SK-N-SH (cell line): ENCODE measurements at regions not wholly inside any gene's neighbourhood (a gene's known extent, or its start where the extent isn't known, plus 50 kb on each side); places are given as distances from the start of the nearest gene placed in this dataset.

Experiments
- CTCF ChIA-PET: fragments of 300-600, 350-600 bp; formaldehyde crosslinking; extraction: SDS; loops from one replicate; lab custom pipeline; 2021; lab: Yijun Ruan, JAX
- POLR2A ChIA-PET: fragments of 350-600 bp; sonication (Branson Sonifier 250); formaldehyde crosslinking; extraction: SDS; loops from one replicate; lab custom pipeline; 2020; ENCODE audit warnings: antibody characterized with exemption, inconsistent platforms; lab: Yijun Ruan, JAX
- DNase-seq: peaks from one replicate; pipeline ENCODE4 v3.0.0; 2012
- H2AFZ ChIP-seq: fragments of 200-600 bp; sonication (generic); 2 replicates; pipeline ENCODE4 v1.8.1; 2016; ENCODE audit warnings: antibody characterized with exemption, mild to moderate bottlenecking, low read depth
- H3F3A ChIP-seq: fragments of 200-600 bp; sonication (generic); replicated peaks from 2 replicates; pipeline ENCODE3; 2016; ENCODE audit warnings: antibody characterized with exemption, mild to moderate bottlenecking; ENCODE audit not compliant: insufficient read depth
- H3K27ac ChIP-seq, 2 experiments: fragments of 200-500 bp in 1 of 2; fragments of 200-600 bp in 1 of 2; sonication (Bioruptor generic) in 1 of 2; sonication (generic), shearing (Covaris generic) in 1 of 2; 2 replicates each; pipeline versions ENCODE4 v1.5.1 to v1.6.1; 2014 to 2016; ENCODE audit warnings: low read depth in 2 of 2, inconsistent platforms in 1 of 2, low read length in 1 of 2, mild to moderate bottlenecking in 1 of 2, mixed read lengths in 1 of 2
- H3K27me3 ChIP-seq: fragments of 200-600 bp; sonication (generic), shearing (Covaris generic); 2 replicates; pipeline ENCODE4 v1.6.1; 2016; ENCODE audit warnings: mixed run types; ENCODE audit not compliant: insufficient read depth
- H3K36me3 ChIP-seq, 2 experiments: fragments of 200-500 bp in 1 of 2; fragments of 200-600 bp in 1 of 2; sonication (Bioruptor generic) in 1 of 2; sonication (generic) in 1 of 2; replicated peaks in 1 of 2; 2 replicates each; pipeline versions ENCODE3 to v1.5.1; 2014 to 2016; ENCODE audit warnings: low read length in 1 of 2, mild to moderate bottlenecking in 1 of 2; ENCODE audit not compliant: insufficient read depth in 2 of 2, control insufficient read depth in 1 of 2
- H3K4me1 ChIP-seq, 2 experiments: fragments of 200-500 bp in 1 of 2; fragments of 200-600 bp in 1 of 2; sonication (Bioruptor generic) in 1 of 2; sonication (generic), shearing (Covaris generic) in 1 of 2; 2 replicates each; pipeline versions ENCODE4 v1.5.1 to v1.6.1; 2014 to 2016; ENCODE audit warnings: low read depth in 1 of 2, low read length in 1 of 2, mixed run types in 1 of 2; ENCODE audit not compliant: insufficient read depth in 2 of 2, control insufficient read depth in 1 of 2
- H3K4me2 ChIP-seq: fragments of 200-600 bp; sonication (generic), shearing (Covaris generic); 2 replicates; pipeline ENCODE4 v1.6.1; 2017; ENCODE audit warnings: mixed run types
- H3K4me3 ChIP-seq, 2 experiments: fragments of 200-500 bp in 1 of 2; fragments of 200-600 bp in 1 of 2; sonication (Bioruptor generic) in 1 of 2; sonication (generic), shearing (Covaris generic) in 1 of 2; 2 replicates each; pipeline versions ENCODE4 v1.5.1 to v1.8.1; 2014 to 2016; ENCODE audit warnings: low read depth in 2 of 2, inconsistent platforms in 1 of 2, low read length in 1 of 2, mild to moderate bottlenecking in 1 of 2, mixed read lengths in 1 of 2, moderate library complexity in 1 of 2
- H3K79me2 ChIP-seq: fragments of 200-600 bp; sonication (generic); 2 replicates; pipeline ENCODE4 v1.8.1; 2017; ENCODE audit warnings: mild to moderate bottlenecking; ENCODE audit not compliant: insufficient read depth
- H3K9ac ChIP-seq: fragments of 200-600 bp; sonication (generic); 2 replicates; pipeline ENCODE4 v1.6.1; 2017; ENCODE audit warnings: mixed run types
- H3K9me2 ChIP-seq: fragments of 200-600 bp; sonication (generic); 2 replicates; pipeline ENCODE4 v1.6.1; 2017; ENCODE audit warnings: mixed run types
- H3K9me3 ChIP-seq: fragments of 200-600 bp; sonication (generic); 2 replicates; pipeline ENCODE4 v1.6.1; 2017; ENCODE audit warnings: mixed run types, mild to moderate bottlenecking, moderate library complexity
- H4K20me1 ChIP-seq: fragments of 200-600 bp; sonication (generic); 2 replicates; pipeline ENCODE4 v1.6.1; 2017; ENCODE audit warnings: mild to moderate bottlenecking, mixed run types; ENCODE audit not compliant: insufficient read depth
- EP300 ChIP-seq, 2 experiments: IDR thresholded peaks; 2 replicates each; pipeline versions ENCODE4 v1.4.0 to v1.6.1; 2012; ENCODE audit warnings: borderline replicate concordance in 1 of 2, low read depth in 1 of 2, low read length in 1 of 2
- FOXJ3 ChIP-seq: sonication (generic); formaldehyde crosslinking; IDR thresholded peaks from 2 replicates; pipeline ENCODE4 v1.5.1; 2020; ENCODE audit warnings: mild to moderate bottlenecking, missing genetic modification reagents
- FOXM1 ChIP-seq: IDR thresholded peaks from 2 replicates; pipeline ENCODE4 v1.4.0; 2012; ENCODE audit warnings: low read depth, mild to moderate bottlenecking
- GABPA ChIP-seq: IDR thresholded peaks from 2 replicates; pipeline ENCODE4 v1.4.0; 2012; ENCODE audit warnings: low read depth, mild to moderate bottlenecking
- GATA2 ChIP-seq: sonication (generic); formaldehyde crosslinking; IDR thresholded peaks from 2 replicates; pipeline ENCODE4 v1.5.0; 2020; ENCODE audit warnings: mild to moderate bottlenecking, missing genetic modification reagents
- MEF2A ChIP-seq: IDR thresholded peaks from 2 replicates; pipeline ENCODE4 v1.4.0; 2012; ENCODE audit warnings: low read depth, borderline replicate concordance
- MXI1 ChIP-seq: IDR thresholded peaks from 2 replicates; pipeline ENCODE4 v1.6.1; 2012; ENCODE audit warnings: mild to moderate bottlenecking, low read depth, low read length, improper control_type of control experiment
- NRF1 ChIP-seq: IDR thresholded peaks from 2 replicates; pipeline ENCODE4 v1.6.1; 2012; ENCODE audit warnings: low read depth, mild to moderate bottlenecking, low read length
- PBX3 ChIP-seq: IDR thresholded peaks from 2 replicates; pipeline ENCODE4; 2012
- RAD21 ChIP-seq: IDR thresholded peaks from 2 replicates; pipeline ENCODE4 v1.6.1; 2012; ENCODE audit warnings: mild to moderate bottlenecking, low read length
- RCOR1 ChIP-seq: fragments of 150-350 bp; IDR thresholded peaks from 2 replicates; pipeline ENCODE4 v1.6.1; 2017; ENCODE audit warnings: antibody characterized with exemption, low read length
- REST ChIP-seq: IDR thresholded peaks from 2 replicates; pipeline ENCODE4 v1.6.1; 2012; ENCODE audit warnings: mild to moderate bottlenecking, low read depth, low read length, moderate library complexity
- RFX5 ChIP-seq: IDR thresholded peaks from 2 replicates; pipeline ENCODE4 v1.6.1; 2012; ENCODE audit warnings: mild to moderate bottlenecking, improper control_type of control experiment, low read length
- TAF1 ChIP-seq: IDR thresholded peaks from 2 replicates; pipeline ENCODE4 v1.6.1; 2012; ENCODE audit warnings: low read depth, mild to moderate bottlenecking, low read length, moderate library complexity, borderline replicate concordance
- YY1 ChIP-seq: IDR thresholded peaks from 2 replicates; pipeline ENCODE4 v1.4.0; 2012; ENCODE audit warnings: low read depth, mild to moderate bottlenecking
- ZBTB33 ChIP-seq: IDR thresholded peaks from 2 replicates; pipeline ENCODE4 v1.4.0; 2012; ENCODE audit warnings: low read depth, borderline replicate concordance
- WGBS: methylation state at CpG from one replicate; pipeline ENCODE4 v1.1.6; 2017; ENCODE audit warnings: low lambda C conversion rate; 5-methylcytosine and 5-hydroxymethylcytosine counted together

- TF ChIP-seq PBX3 (no peak), YY1 (no peak), GABPA (no peak), RFX5 (no peak), RAD21 (no peak), NRF1 (no peak)
- TF ChIP-seq, all 33 proteins: peak for 0
These were observed 188.1 kb downstream of the SLITRK5 start (continued) for GRCh38 chr13:87859261-87859660.

GRCh38 chr13:87867426-87867825 is 196.3 kb downstream of the SLITRK5 start:
- no peak for DNase-seq
- Histone ChIP-seq H3K79me2 (no peaks in the 10 kb centered on the region), H3K27ac (no peak overlapping the region), H3K9me2 (no peaks in the 10 kb centered on the region), H3K4me2 (no peak overlapping the region; the same call in 1 of the 2 replicates), H3K9ac (no peak overlapping the region), H3K27me3 (no peaks in the 10 kb centered on the region), H3K4me1 (no peaks in the 10 kb centered on the region; a peak in 1 of 4 replicates), H2AFZ (no peak overlapping the region), H3K4me3 (no peak overlapping the region), H4K20me1 (no peaks in the 10 kb centered on the region), H3F3A (no peaks in the 10 kb centered on the region), H3K36me3 (no peaks in the 10 kb centered on the region), H3K9me3 (no peaks in the 10 kb centered on the region)
- WGBS = 54% methylated on average over 3 of the region's 3 CpGs
- CTCF ChIA-PET = no interaction called here
- POLR2A ChIA-PET = no interaction called here
- no peak for TF ChIP-seq FOXM1
- TF ChIP-seq GABPA = no peak
- no peak for TF ChIP-seq ZBTB33
- TF ChIP-seq NRF1 = no peak
- TF ChIP-seq TAF1 = no peak
- no peak for TF ChIP-seq GATA2
- TF ChIP-seq FOXJ3 = no peak
- no peak for TF ChIP-seq MXI1
- TF ChIP-seq MEF2A = no peak
- TF ChIP-seq RCOR1 = no peak
- no peak for TF ChIP-seq EP300 (IDR thresholded peaks at IDR 0.05; ENCODE audit: borderline replicate concordance in 1 of 2, low read depth in 1 of 2, low read length in 1 of 2)
- no peak for TF ChIP-seq REST
- no peak for TF ChIP-seq RFX5
